Left lung (tissue), 4 donors: ENCODE measurements at regions not wholly inside any gene's neighbourhood (a gene's known extent, or its start where the extent isn't known, plus 50 kb on each side); places are given as distances from the start of the nearest gene placed in this dataset.

Source experiments
- ATAC-seq: fragments of 200-7000 bp; cut with Tn5 transposase; one replicate; pipeline ENCODE4 v1.9.1; 2020; ENCODE audit warnings: moderate library complexity
- DNase-seq, 4 donors: peaks; one replicate each; pipeline ENCODE4 v3.0.0-alpha.2; 2013 to 2020
- H3K27ac ChIP-seq, 2 donors: fragments of 200-600 bp; sonication (generic) in 1 of 2; one replicate each; pipeline versions ENCODE4 v1.5.0 to v1.8.0; 2020 to 2021
- H3K27me3 ChIP-seq, 2 donors: fragments of 200-600 bp; sonication (generic) in 1 of 2; one replicate each; pipeline versions ENCODE4 v1.5.0 to v1.8.0; 2020 to 2021
- H3K36me3 ChIP-seq, 2 donors: fragments of 200-600 bp; sonication (generic) in 1 of 2; one replicate each; pipeline versions ENCODE4 v1.5.0 to v1.8.0; 2020 to 2021
- H3K4me1 ChIP-seq, 2 donors: fragments of 200-600 bp; one replicate each; pipeline ENCODE4 v1.8.0; 2021
- H3K4me3 ChIP-seq, 2 donors: fragments of 200-600 bp; sonication (generic) in 1 of 2; one replicate each; pipeline versions ENCODE4 v1.5.0 to v1.8.0; 2020 to 2021; ENCODE audit warnings: mild to moderate bottlenecking in 1 of 2
- H3K9me3 ChIP-seq, 2 donors: fragments of 200-600 bp; sonication (generic) in 1 of 2; one replicate each; pipeline versions ENCODE4 v1.5.0 to v1.8.0; 2020 to 2021
- intact Hi-C, 2 donors: fragments of 100-400 bp; cut with DNase I; formaldehyde crosslinking; loops; one replicate each; pipeline versions ENCODE4 v1.11.2 to v1.14.2; 2022
- TF ChIP-seq, protein P1 (sequence below), 2 donors: fragments of 200-600 bp; sonication (generic) in 1 of 2; IDR thresholded peaks; one replicate each; pipeline versions ENCODE4 v1.5.0 to v1.8.0; 2021; ENCODE audit warnings: antibody characterized with exemption in 2 of 2
- donor health status: DM: no; HTN: yes; CAD: no.
- donor health status: DM: no; HTN: no; CAD: no.

GRCh38 chr1:106897976-106898375 is 158.5 kb upstream of the PRMT6 start:
- H3K4me3 ChIP-seq: no peak overlapping the region
- H3K27me3 ChIP-seq: no peaks in the 10 kb centered on the region
- no peaks in the 10 kb centered on the region for H3K36me3 ChIP-seq
- no peaks in the 10 kb centered on the region for H3K9me3 ChIP-seq
- ATAC-seq: no peak
- intact Hi-C loops: no loop called here
- no peak for DNase-seq
- TF ChIP-seq, protein P1, sequence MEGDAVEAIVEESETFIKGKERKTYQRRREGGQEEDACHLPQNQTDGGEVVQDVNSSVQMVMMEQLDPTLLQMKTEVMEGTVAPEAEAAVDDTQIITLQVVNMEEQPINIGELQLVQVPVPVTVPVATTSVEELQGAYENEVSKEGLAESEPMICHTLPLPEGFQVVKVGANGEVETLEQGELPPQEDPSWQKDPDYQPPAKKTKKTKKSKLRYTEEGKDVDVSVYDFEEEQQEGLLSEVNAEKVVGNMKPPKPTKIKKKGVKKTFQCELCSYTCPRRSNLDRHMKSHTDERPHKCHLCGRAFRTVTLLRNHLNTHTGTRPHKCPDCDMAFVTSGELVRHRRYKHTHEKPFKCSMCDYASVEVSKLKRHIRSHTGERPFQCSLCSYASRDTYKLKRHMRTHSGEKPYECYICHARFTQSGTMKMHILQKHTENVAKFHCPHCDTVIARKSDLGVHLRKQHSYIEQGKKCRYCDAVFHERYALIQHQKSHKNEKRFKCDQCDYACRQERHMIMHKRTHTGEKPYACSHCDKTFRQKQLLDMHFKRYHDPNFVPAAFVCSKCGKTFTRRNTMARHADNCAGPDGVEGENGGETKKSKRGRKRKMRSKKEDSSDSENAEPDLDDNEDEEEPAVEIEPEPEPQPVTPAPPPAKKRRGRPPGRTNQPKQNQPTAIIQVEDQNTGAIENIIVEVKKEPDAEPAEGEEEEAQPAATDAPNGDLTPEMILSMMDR (IDR thresholded peaks at IDR 0.05): no peak
- H3K27ac ChIP-seq: no peak overlapping the region
- H3K4me1 ChIP-seq: no peaks in the 10 kb centered on the region

DNA sequence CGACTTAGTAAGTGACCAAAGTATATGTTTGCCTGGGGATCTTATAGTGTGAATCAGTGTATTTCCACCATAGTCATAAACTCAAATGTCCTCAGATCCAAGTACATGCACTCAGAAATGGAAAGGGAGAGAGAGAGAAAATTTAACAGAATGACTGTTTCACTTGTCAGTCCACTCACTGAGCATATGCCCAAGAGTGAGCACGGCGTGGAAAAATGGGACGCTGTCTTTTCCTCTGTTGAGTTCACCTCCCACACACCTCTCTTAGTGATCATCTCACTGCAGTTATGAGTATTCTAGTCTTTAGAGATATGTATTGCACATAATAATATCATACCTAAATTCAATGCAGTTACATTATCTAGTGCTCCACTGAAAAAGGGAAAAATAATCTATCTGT is 156.8 kb upstream of the PRMT6 start:
- intact Hi-C loops: no loop called here
- no peak for DNase-seq

DNA sequence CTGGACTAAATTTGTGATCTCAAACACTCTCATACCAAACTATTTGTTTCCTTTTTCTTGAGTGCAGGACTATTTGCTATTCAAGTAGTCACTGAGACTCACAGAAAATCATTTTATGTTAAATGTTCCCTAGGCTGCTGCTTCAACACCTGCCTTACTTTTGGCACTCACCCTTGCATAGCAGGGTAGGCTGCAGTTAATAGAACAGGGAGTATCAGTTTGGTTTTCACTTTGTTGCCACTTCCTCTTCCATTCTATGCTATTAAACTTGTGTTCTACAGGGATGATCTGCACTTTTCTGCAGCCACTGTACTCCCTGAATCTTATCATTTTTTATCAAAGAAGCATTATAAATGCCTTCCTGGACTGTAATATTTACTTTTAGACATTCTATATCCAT is 148.7 kb upstream of the PRMT6 start:
- DNase-seq (no peak), ATAC-seq (no peak)
- Histone ChIP-seq H3K36me3 (no peaks in the 10 kb centered on the region), H3K4me1 (no peaks in the 10 kb centered on the region), H3K9me3 (no peaks in the 10 kb centered on the region), H3K4me3 (no peak overlapping the region), H3K27ac (no peak overlapping the region), H3K27me3 (no peaks in the 10 kb centered on the region)
- TF ChIP-seq, protein P1 (IDR thresholded peaks at IDR 0.05): no peak
- intact Hi-C loops: no loop called here

More for the DNA sequence above, 156.8 kb upstream of the PRMT6 start:
- TF ChIP-seq, protein P1 (IDR thresholded peaks at IDR 0.05): no peak
- H3K4me1 ChIP-seq: no peaks in the 10 kb centered on the region
- H3K4me3 ChIP-seq: no peak overlapping the region
- H3K36me3 ChIP-seq: no peaks in the 10 kb centered on the region
- H3K27ac ChIP-seq: no peak overlapping the region
- no peak for ATAC-seq
- no peaks in the 10 kb centered on the region for H3K9me3 ChIP-seq
- no peaks in the 10 kb centered on the region for H3K27me3 ChIP-seq

DNA sequence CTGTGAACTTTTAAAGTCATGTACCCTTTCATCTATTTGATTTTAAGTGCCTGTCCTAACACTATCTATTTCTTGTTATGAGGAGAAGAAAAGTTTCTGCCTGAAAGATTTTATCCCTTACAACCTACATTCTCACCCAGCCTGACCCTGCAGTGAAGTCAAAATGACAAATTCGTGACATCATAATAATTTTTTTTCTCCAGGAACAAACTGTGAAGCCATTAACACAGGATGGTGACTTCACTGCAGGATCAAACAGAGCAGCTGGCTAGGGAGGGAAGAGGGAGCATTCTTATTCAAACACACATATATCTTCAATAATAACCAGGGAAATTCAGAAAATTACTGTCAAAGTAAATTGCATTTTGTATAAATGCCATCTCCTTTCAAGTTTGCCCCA is 147.8 kb upstream of the PRMT6 start:
- TF ChIP-seq, protein P1 (IDR thresholded peaks at IDR 0.05): no peak
- Histone ChIP-seq H3K9me3 (no peaks in the 10 kb centered on the region), H3K4me1 (no peaks in the 10 kb centered on the region), H3K4me3 (no peak overlapping the region), H3K27ac (no peak overlapping the region), H3K36me3 (no peaks in the 10 kb centered on the region), H3K27me3 (no peaks in the 10 kb centered on the region)
- ATAC-seq (no peak), DNase-seq (no peak)
- intact Hi-C loops: no loop called here

DNA sequence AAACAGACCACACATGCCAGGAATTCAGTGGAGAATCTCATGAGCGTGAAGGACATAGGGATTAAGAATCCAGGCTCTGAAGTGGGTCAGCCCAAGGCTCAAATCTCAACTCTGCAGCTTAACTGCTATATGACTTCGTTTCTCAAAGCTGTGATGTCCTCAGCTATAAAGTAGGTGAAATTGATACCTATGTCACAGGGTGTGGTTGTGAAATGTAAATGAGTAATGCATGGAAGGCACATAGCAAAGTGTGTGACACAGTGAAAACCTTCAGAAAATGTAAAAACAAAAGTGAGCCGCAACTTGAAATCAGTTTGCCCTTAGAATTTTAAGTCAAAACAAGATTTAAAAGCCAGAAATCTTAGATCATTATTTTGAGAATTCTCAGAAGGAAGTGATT is 145.7 kb upstream of the PRMT6 start:
- intact Hi-C loops: no loop called here
- no peak for ATAC-seq

More for the DNA sequence above, 145.7 kb upstream of the PRMT6 start:
- Histone ChIP-seq H3K27me3 (no peaks in the 10 kb centered on the region), H3K36me3 (no peaks in the 10 kb centered on the region), H3K4me1 (no peaks in the 10 kb centered on the region), H3K4me3 (no peak overlapping the region), H3K9me3 (no peaks in the 10 kb centered on the region), H3K27ac (no peak overlapping the region)
- DNase-seq: no peak
- TF ChIP-seq, protein P1 (IDR thresholded peaks at IDR 0.05): no peak
